ENCODE measurements at regions not wholly inside any gene's neighbourhood (a gene's known extent, or its start where the extent isn't known, plus 50 kb on each side); places are given as distances from the start of the nearest gene placed in this dataset.
"Not testable (repeated sequence)": the region's sequence is repeated elsewhere in the genome, so short reads cannot be mapped to it uniquely, and the experiment has no call there.

DNA sequence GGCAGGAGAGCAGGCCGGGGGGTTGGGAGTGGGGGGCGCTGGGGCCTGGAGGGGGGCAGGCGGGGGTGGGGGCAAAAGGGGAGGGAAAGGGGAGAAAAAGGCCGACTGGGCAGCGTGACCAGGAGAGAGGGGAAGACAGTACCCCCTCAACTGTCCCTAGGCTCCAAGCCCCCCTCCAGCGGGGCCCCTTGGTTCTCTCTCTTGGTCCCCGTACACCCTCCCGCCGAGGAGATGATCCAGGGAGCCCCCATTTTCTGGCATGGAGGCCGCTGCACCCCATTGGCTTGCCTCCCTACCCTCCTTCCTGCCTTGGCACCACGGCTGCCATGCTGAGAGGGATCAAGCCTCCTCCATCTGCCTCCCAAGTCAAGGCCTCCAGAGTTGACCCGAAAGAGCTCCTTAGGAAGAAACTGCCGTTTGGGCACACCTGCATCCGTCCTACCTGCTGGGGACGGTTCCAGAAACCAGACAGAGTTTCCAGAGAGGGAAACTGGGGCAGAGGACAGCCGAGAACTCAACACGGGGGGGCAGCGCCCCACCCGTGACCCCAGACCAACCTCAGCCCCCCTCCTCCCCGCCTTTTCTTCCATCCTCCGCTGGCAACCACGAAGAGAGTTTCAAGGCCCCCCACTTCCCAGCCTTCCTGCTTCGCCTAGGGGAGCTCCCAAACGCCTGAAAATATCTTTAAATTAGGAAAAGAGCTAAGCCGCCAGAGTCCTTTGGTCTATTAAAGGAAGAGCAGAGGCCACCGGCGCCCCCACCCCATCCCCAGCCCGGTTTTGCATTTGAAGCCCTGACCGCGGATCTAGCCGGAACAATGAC, 155.9 kb downstream of the CRLF3 start:
- TF ChIP-seq, protein P1, sequence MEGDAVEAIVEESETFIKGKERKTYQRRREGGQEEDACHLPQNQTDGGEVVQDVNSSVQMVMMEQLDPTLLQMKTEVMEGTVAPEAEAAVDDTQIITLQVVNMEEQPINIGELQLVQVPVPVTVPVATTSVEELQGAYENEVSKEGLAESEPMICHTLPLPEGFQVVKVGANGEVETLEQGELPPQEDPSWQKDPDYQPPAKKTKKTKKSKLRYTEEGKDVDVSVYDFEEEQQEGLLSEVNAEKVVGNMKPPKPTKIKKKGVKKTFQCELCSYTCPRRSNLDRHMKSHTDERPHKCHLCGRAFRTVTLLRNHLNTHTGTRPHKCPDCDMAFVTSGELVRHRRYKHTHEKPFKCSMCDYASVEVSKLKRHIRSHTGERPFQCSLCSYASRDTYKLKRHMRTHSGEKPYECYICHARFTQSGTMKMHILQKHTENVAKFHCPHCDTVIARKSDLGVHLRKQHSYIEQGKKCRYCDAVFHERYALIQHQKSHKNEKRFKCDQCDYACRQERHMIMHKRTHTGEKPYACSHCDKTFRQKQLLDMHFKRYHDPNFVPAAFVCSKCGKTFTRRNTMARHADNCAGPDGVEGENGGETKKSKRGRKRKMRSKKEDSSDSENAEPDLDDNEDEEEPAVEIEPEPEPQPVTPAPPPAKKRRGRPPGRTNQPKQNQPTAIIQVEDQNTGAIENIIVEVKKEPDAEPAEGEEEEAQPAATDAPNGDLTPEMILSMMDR (IDR thresholded peaks at IDR 0.05; ENCODE audit: insufficient read depth, low read length) = not testable (repeated sequence)
- TF ChIP-seq, protein P2, sequence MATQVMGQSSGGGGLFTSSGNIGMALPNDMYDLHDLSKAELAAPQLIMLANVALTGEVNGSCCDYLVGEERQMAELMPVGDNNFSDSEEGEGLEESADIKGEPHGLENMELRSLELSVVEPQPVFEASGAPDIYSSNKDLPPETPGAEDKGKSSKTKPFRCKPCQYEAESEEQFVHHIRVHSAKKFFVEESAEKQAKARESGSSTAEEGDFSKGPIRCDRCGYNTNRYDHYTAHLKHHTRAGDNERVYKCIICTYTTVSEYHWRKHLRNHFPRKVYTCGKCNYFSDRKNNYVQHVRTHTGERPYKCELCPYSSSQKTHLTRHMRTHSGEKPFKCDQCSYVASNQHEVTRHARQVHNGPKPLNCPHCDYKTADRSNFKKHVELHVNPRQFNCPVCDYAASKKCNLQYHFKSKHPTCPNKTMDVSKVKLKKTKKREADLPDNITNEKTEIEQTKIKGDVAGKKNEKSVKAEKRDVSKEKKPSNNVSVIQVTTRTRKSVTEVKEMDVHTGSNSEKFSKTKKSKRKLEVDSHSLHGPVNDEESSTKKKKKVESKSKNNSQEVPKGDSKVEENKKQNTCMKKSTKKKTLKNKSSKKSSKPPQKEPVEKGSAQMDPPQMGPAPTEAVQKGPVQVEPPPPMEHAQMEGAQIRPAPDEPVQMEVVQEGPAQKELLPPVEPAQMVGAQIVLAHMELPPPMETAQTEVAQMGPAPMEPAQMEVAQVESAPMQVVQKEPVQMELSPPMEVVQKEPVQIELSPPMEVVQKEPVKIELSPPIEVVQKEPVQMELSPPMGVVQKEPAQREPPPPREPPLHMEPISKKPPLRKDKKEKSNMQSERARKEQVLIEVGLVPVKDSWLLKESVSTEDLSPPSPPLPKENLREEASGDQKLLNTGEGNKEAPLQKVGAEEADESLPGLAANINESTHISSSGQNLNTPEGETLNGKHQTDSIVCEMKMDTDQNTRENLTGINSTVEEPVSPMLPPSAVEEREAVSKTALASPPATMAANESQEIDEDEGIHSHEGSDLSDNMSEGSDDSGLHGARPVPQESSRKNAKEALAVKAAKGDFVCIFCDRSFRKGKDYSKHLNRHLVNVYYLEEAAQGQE (IDR thresholded peaks at IDR 0.05; ENCODE audit: insufficient replicate concordance, low read depth) = not testable (repeated sequence)
- not testable (repeated sequence) for TF ChIP-seq SPI1 (IDR thresholded peaks at IDR 0.05; ENCODE audit: borderline replicate concordance, low read depth)
